ENCODE measurements at regions not wholly inside any gene's neighbourhood (a gene's known extent, or its start where the extent isn't known, plus 50 kb on each side); places are given as distances from the start of the nearest gene placed in this dataset.

DNA sequence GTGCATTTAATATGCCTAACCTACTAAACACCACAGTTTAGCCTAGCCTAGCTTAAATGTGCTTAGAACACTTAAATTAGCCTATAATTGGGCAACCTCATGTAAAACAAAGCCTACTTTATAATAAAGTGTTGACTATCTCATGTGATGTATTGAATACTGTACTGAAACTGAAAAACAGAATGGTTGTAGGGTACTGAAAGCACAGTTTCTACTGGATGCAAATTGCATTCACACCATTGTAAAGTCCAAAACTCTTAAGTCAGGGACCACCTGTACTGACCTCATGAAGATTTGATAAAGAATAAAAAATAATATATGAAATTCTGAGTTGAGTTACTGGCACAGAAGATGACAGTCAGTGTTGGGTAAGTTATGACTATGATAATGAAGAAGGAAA is 625.4 kb upstream of the SOX9 start:
- TF ChIP-seq CTCF (IDR thresholded peaks at IDR 0.05) (no peak), POLR2A (IDR thresholded peaks at IDR 0.05) (no peak)

Measured in Peyer's patch (tissue), 4 donors.